ENCODE measurements at regions not wholly inside any gene's neighbourhood (a gene's known extent, or its start where the extent isn't known, plus 50 kb on each side); places are given as distances from the start of the nearest gene placed in this dataset.

GRCh38 chr22:48075604-48076003, 1313.2 kb downstream of the TBC1D22A start:
- H3K27ac Mint-ChIP-seq: no peak overlapping the region
- ATAC-seq: no peak

More at GRCh38 chr22:48075604-48076003, 1313.2 kb downstream of the TBC1D22A start:
- Mint-ChIP-seq H3K4me1 (peaks cover 30% of the 10 kb centered on the region), H3K27me3 (ENCODE audit: insufficient read depth, low read depth, poor library complexity) (peaks cover 14% of the 10 kb centered on the region), H3K36me3 (ENCODE audit: low read depth) (peaks cover 18% of the 10 kb centered on the region), H3K4me3 (no peak overlapping the region), H3K9me3 (peaks cover 13% of the 10 kb centered on the region)
- no peak for DNase-seq (ENCODE audit: low spot score)
- peaks cover 7% of the 10 kb centered on the region for H3K9me2 ChIP-seq (ENCODE audit: insufficient read depth)
- H3K27me3 ChIP-seq (ENCODE audit: insufficient read depth): no peaks in the 10 kb centered on the region
- H3K79me2 ChIP-seq (replicated peaks; ENCODE audit: insufficient read depth): no peaks in the 10 kb centered on the region
- TF ChIP-seq POLR2AphosphoS5 (IDR thresholded peaks at IDR 0.05; ENCODE audit: low read depth): no peak
- no peak for TF ChIP-seq CTCF (conservative IDR thresholded peaks at IDR 0.05; ENCODE audit: low read depth in 2 of 2)
- TF ChIP-seq JUNB (IDR thresholded peaks at IDR 0.05; ENCODE audit: unreplicated experiment): no peak
- TF ChIP-seq EZH2 (IDR thresholded peaks at IDR 0.05; ENCODE audit: low read depth, unreplicated experiment): no peak
- TF ChIP-seq CREB1 (CRISPR knock-in tag; IDR thresholded peaks at IDR 0.05; ENCODE audit: low read depth): no peak
- no peak for TF ChIP-seq ETS1 (IDR thresholded peaks at IDR 0.05)
- TF ChIP-seq STAT1 (IDR thresholded peaks at IDR 0.05; ENCODE audit: unreplicated experiment): no peak
- TF ChIP-seq ZNF331 (CRISPR knock-in tag; IDR thresholded peaks at IDR 0.05; ENCODE audit: low read depth): no peak
- TF ChIP-seq ZNF462 (CRISPR knock-in tag; IDR thresholded peaks at IDR 0.05): no peak
- TF ChIP-seq REST (IDR thresholded peaks at IDR 0.05; ENCODE audit: unreplicated experiment): no peak
- TF ChIP-seq ZNF114 (CRISPR knock-in tag; IDR thresholded peaks at IDR 0.05): no peak
- no peak for TF ChIP-seq NANOG (IDR thresholded peaks at IDR 0.05; ENCODE audit: borderline replicate concordance)
- no peak for TF ChIP-seq EZH2phosphoT487 (IDR thresholded peaks at IDR 0.05; ENCODE audit: unreplicated experiment)
- peaks cover 9% of the 10 kb centered on the region for H3K4me1 ChIP-seq (ENCODE audit: insufficient read depth)
- no peak overlapping the region for H3K27ac ChIP-seq (ENCODE audit: low read depth)
- no peak overlapping the region for H3K4me3 ChIP-seq
- no peaks in the 10 kb centered on the region for H3F3A ChIP-seq (replicated peaks; ENCODE audit: low read depth)
- no peak overlapping the region for H3K4me2 ChIP-seq
- H4K20me1 ChIP-seq (replicated peaks; ENCODE audit: insufficient read depth): no peaks in the 10 kb centered on the region
- no peaks in the 10 kb centered on the region for H3K36me3 ChIP-seq (ENCODE audit: insufficient read depth)
- no peak overlapping the region for H2AFZ ChIP-seq

All from GM23338 (cell line).